H54 (cell line): ENCODE measurements at regions not wholly inside any gene's neighbourhood (a gene's known extent, or its start where the extent isn't known, plus 50 kb on each side); places are given as distances from the start of the nearest gene placed in this dataset.

Experiments
- DNase-seq: peaks from one replicate; pipeline ENCODE4 v3.0.0; 2011; ENCODE audit warnings: low spot score, mixed read lengths; ENCODE audit not compliant: insufficient read length
- FAIRE-seq: peaks from 3 replicates; lab custom pipeline; 2011; peaks lifted over from hg19 to GRCh38; lab: Jason Lieb, UNC
- POLR2A ChIP-seq: IDR thresholded peaks from 2 replicates; pipeline ENCODE4 v1.6.1; 2011; ENCODE audit warnings: low read depth, mild to moderate bottlenecking, low read length

DNA sequence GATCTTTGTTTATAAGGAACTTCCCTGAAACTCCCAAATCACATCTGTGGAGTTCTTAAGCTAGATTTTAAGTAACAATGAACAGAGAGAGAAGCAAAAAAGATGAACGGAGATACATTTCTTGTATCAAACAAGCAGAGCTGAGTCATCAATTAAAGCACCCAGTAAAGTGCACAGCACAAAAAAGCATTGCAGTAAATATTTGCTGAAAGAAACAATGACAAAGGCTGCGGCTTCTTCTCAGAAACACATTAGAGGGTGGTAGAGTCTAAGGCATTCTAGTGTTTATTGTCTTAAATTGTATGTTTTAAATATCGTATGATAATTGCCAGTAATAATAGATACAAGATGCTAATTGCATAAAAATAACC is 941.6 kb upstream of the CHORDC1 start:
- FAIRE-seq = no peak
- no peak for DNase-seq
- no peak for TF ChIP-seq POLR2A

DNA sequence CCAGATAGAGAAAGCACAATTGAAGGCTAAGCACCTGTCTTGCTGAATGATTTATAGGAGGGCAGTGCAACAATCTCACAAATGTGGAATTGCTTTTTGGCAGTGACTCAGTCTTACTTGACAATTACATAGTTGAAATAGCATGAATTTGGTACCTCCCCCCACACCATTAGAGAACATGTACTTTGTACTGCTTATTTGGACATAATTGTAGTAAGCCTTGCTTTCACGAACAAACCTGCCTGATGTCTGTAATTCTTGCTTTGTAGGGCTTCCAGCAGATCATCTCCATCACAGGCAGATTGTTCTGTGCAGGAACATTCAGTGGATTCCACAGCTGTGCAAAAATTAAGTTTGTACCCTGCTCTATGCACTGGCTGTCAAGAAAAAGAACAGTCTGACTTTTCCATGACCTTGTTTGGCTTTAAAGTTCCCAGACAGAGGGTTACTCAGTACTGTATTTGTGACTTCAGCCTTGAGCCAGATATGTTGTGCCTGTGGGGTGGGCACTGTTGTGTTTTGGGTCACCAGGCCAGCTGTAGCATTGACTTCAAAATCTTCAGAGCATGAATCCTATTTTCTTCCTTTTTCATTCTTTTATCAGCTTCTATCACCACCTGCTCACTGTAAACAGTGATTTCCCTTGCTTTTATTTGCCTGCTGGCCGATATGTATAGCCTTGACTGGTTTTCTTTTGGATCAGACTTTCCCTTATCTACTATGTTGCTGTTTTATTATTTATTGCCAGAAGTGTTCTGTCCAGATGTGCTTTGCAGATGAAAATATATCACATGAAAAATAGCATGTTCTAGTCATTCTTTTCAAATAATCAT is 941.0 kb upstream of the CHORDC1 start:
- DNase-seq (no peak), FAIRE-seq (peak; percentile 58)
- no peak for TF ChIP-seq POLR2A

DNA sequence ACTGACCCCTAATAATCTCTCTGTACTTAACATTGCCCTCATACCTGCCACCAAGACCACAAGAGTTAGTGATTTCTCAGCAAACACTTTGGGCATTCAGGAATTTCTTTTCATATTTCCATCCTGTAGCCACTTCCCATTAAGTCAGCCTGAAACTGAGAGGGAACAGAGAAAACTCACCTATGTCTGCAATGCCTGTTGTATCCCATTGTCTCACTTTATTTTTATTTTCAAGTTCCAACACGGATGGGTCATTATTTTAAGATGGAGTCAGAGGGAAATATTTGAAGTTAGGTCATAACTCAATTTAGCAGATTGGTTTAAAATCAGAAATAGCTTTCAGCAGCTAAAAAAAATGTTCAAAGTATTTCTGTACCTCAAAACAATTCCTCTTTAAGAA is 937.8 kb upstream of the CHORDC1 start:
- TF ChIP-seq POLR2A = no peak
- FAIRE-seq (no peak), DNase-seq (no peak)

- TF ChIP-seq POLR2A = no peak
- no peak for FAIRE-seq
- no peak for DNase-seq
Measured at GRCh38 chr11:91158891-91159537, 936.2 kb upstream of the CHORDC1 start.

GRCh38 chr11:91158297-91158696 is 935.4 kb upstream of the CHORDC1 start:
- TF ChIP-seq POLR2A = no peak
- DNase-seq = no peak
- no peak for FAIRE-seq

- no peak for TF ChIP-seq POLR2A
- no peak for FAIRE-seq
- DNase-seq = no peak
Measured at GRCh38 chr11:91156041-91156440, 933.2 kb upstream of the CHORDC1 start.

- DNase-seq = no peak
- TF ChIP-seq POLR2A = no peak
- FAIRE-seq = no peak
Measured at GRCh38 chr11:91147885-91148284, 925.0 kb upstream of the CHORDC1 start.

GRCh38 chr11:91141655-91142054 is 918.8 kb upstream of the CHORDC1 start:
- DNase-seq = no peak
- no peak for FAIRE-seq
- no peak for TF ChIP-seq POLR2A

GRCh38 chr11:91136631-91137030 is 913.8 kb upstream of the CHORDC1 start:
- DNase-seq (no peak), FAIRE-seq (no peak)
- no peak for TF ChIP-seq POLR2A

- FAIRE-seq (no peak), DNase-seq (no peak)
- no peak for TF ChIP-seq POLR2A
Measured at GRCh38 chr11:91133361-91133760, 910.5 kb upstream of the CHORDC1 start.

GRCh38 chr11:91129596-91129995 is 906.7 kb upstream of the CHORDC1 start:
- FAIRE-seq (no peak), DNase-seq (no peak)
- TF ChIP-seq POLR2A = no peak

GRCh38 chr11:91124363-91124762 is 901.5 kb upstream of the CHORDC1 start:
- no peak for TF ChIP-seq POLR2A
- FAIRE-seq (no peak), DNase-seq (no peak)

- no peak for FAIRE-seq
- no peak for DNase-seq
- no peak for TF ChIP-seq POLR2A
Measured at GRCh38 chr11:91115116-91115515, 892.3 kb upstream of the CHORDC1 start.

GRCh38 chr11:91104237-91104636 is 881.4 kb upstream of the CHORDC1 start:
- TF ChIP-seq POLR2A = no peak
- no peak for FAIRE-seq
- peak; percentile 1 for DNase-seq

GRCh38 chr11:91100427-91100826 is 877.6 kb upstream of the CHORDC1 start:
- FAIRE-seq (no peak), DNase-seq (no peak)
- TF ChIP-seq POLR2A = no peak
